Uterus (tissue), 3 donors: ENCODE measurements at regions not wholly inside any gene's neighbourhood (a gene's known extent, or its start where the extent isn't known, plus 50 kb on each side); places are given as distances from the start of the nearest gene placed in this dataset.
A peak's percentile ranks its signal among the peaks of the same experiment; 100 is the strongest.

Experiments
- DNase-seq, 2 donors: peaks; one replicate each; pipeline ENCODE4 v3.0.0-alpha.2; 2019 to 2020
- H3K27ac ChIP-seq, 2 donors: fragments of 200-600 bp; sonication (generic); 1 replicate in 1 of 2; 2 replicates in 1 of 2; pipeline ENCODE4 v1.5.1; 2016 to 2018
- H3K27me3 ChIP-seq, 2 donors: fragments of 200-600 bp; sonication (generic); one replicate each; pipeline ENCODE4 v1.5.1; 2018 to 2019; ENCODE audit warnings: control low read depth in 1 of 2
- H3K36me3 ChIP-seq, 2 donors: fragments of 200-600 bp; sonication (generic); one replicate each; pipeline ENCODE4 v1.5.1; 2019; ENCODE audit warnings: control low read depth in 1 of 2
- H3K4me1 ChIP-seq, 2 donors: fragments of 200-600 bp; sonication (generic); one replicate each; pipeline ENCODE4 v1.5.1; 2018 to 2019; ENCODE audit warnings: control low read depth in 1 of 2
- H3K4me3 ChIP-seq, 2 donors: fragments of 200-600 bp; sonication (generic); 1 replicate in 1 of 2; 2 replicates in 1 of 2; pipeline ENCODE4 v1.5.1; 2018 to 2019; ENCODE audit warnings: mild to moderate bottlenecking in 1 of 2
- H3K9me3 ChIP-seq, 2 donors: fragments of 200-600 bp; sonication (generic); one replicate each; pipeline ENCODE4 v1.5.1; 2019; ENCODE audit warnings: control low read depth in 1 of 2
- POLR2A ChIP-seq, 2 donors: fragments of 450-650 bp; IDR thresholded peaks; one replicate each; pipeline ENCODE4 v1.6.1; 2016; ENCODE audit warnings: antibody characterized with exemption in 2 of 2, mild to moderate bottlenecking in 1 of 2, moderate library complexity in 1 of 2
- intact Hi-C: fragments of 100-400 bp; cut with DNase I; formaldehyde crosslinking; loops from one replicate; pipeline ENCODE4 v1.15.1; 2023; ENCODE audit warnings: low total_unique reads
- TF ChIP-seq, protein P1 (sequence below), 4 experiments: fragments of 200-600 bp in 2 of 4; fragments of 450-650 bp in 2 of 4; sonication (generic) in 2 of 4; IDR thresholded peaks; one replicate each; pipeline ENCODE4 v1.5.1; 2016 to 2019; ENCODE audit warnings: antibody characterized with exemption in 4 of 4, mild to moderate bottlenecking in 2 of 4, moderate library complexity in 1 of 4
- donor health status: DM: yes; HTN: yes; CAD: no.

DNA sequence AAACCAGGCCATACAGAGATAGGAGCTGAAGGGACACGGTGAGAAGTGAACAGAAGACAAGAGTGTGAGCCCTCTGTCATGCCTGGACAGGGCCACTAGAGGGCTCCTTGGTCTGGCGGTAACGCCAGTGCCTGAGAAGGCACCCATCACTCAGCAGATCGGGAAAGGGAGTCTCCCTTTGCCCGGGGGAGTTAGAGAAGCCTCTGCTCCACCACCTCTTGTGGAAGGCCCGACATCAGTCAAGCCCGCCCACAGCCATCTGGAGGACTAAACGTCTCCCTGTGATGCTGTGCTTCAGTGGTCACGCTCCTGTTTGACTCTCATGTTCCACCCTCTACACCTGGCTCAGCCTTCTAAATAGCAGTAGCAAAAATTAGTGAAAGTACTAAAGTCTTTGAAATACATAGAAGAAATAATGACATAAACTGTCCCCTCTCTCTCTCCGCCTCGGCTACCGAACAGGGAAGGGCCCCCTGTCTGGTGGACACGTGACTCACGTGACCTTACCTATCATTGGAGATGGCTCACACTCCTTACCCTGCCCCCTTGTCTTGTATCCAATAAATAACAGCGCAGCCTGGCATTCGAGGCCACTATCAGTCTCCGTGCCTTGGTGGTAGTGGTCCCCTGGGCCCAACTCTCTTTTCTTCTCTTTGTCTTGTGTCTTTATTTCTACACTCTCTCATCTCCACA lies 66.7 kb downstream of the RPP21 start:
- TF ChIP-seq, protein P1, sequence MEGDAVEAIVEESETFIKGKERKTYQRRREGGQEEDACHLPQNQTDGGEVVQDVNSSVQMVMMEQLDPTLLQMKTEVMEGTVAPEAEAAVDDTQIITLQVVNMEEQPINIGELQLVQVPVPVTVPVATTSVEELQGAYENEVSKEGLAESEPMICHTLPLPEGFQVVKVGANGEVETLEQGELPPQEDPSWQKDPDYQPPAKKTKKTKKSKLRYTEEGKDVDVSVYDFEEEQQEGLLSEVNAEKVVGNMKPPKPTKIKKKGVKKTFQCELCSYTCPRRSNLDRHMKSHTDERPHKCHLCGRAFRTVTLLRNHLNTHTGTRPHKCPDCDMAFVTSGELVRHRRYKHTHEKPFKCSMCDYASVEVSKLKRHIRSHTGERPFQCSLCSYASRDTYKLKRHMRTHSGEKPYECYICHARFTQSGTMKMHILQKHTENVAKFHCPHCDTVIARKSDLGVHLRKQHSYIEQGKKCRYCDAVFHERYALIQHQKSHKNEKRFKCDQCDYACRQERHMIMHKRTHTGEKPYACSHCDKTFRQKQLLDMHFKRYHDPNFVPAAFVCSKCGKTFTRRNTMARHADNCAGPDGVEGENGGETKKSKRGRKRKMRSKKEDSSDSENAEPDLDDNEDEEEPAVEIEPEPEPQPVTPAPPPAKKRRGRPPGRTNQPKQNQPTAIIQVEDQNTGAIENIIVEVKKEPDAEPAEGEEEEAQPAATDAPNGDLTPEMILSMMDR (IDR thresholded peaks at IDR 0.05), result peak; percentile 40 to 65 (median 50)
- TF ChIP-seq POLR2A (IDR thresholded peaks at IDR 0.05), result no peak
- intact Hi-C loops, result no loop called here
- DNase-seq, result peak in 1 of 2 donors; percentile 19

DNA sequence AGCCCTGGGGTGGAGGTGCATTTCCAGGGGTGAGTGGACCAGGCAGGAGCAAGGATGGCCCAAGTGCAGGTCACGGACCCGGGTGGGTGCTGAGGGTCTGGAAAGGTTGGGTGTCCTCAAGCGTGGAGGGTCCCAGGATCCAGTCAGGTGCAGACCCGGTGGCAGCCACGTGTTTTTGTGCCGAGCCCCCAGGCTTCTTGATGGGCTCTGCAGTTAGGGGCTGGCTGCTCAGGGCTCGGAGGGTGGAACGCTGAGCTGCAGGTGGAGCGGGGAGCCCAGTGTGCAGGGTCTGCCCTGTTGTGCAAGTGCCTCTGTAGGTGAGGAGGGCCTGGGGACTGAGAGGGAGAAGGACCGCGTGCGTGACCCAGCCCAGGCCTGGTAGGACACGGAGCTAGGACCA lies 70.9 kb upstream of the HLA-E start:
- H3K4me1 ChIP-seq, result no peaks in the 10 kb centered on the region
- H3K27me3 ChIP-seq, result no peaks in the 10 kb centered on the region
- H3K36me3 ChIP-seq, result no peaks in the 10 kb centered on the region
- no peak for DNase-seq
- intact Hi-C loops, result no loop called here
- H3K9me3 ChIP-seq, result no peaks in the 10 kb centered on the region
- no peak overlapping the region for H3K27ac ChIP-seq
- no peak overlapping the region for H3K4me3 ChIP-seq
- TF ChIP-seq, protein P1 (IDR thresholded peaks at IDR 0.05), result no peak
- no peak for TF ChIP-seq POLR2A (IDR thresholded peaks at IDR 0.05)

More for the DNA sequence above, 66.7 kb downstream of the RPP21 start:
- Histone ChIP-seq H3K9me3 (no peaks in the 10 kb centered on the region), H3K27me3 (no peaks in the 10 kb centered on the region), H3K27ac (no peak overlapping the region), H3K4me3 (no peak overlapping the region), H3K36me3 (no peaks in the 10 kb centered on the region), H3K4me1 (no peaks in the 10 kb centered on the region)

DNA sequence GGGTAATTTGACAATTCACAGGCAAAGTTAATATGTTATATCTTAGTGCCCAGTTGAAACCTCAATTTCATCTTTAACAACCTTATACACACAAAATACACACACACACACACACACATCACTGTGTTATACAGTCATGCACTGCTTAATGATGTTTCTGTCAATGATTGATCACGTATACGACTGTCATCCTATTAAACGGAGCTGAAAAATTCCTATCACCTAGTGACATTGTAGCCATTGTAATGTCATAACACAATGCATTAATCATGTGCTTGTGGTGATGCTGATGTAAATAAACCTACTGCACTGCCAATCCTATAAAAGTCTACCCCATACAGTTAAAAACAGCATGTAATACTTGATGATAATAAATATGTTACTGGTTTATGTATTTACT lies 64.8 kb upstream of the HLA-E start:
- Histone ChIP-seq H3K27ac (no peak overlapping the region), H3K36me3 (no peaks in the 10 kb centered on the region), H3K4me1 (no peaks in the 10 kb centered on the region), H3K27me3 (peaks cover 0 to 5% of the 10 kb centered on the region in 2 donors), H3K4me3 (no peak overlapping the region), H3K9me3 (no peaks in the 10 kb centered on the region)
- intact Hi-C loops, result no loop called here
- TF ChIP-seq, protein P1 (IDR thresholded peaks at IDR 0.05), result no peak
- TF ChIP-seq POLR2A (IDR thresholded peaks at IDR 0.05), result no peak
- DNase-seq, result no peak
